HG03457 (cell line): ENCODE measurements at regions not wholly inside any gene's neighbourhood (a gene's known extent, or its start where the extent isn't known, plus 50 kb on each side); places are given as distances from the start of the nearest gene placed in this dataset.

ENCODE experiments used
- ATAC-seq: cut with Tn5 transposase; IDR thresholded peaks from one replicate; pipeline ENCODE4 v1.9.1; 2021; ENCODE audit warnings: moderate number of reproducible peaks; ENCODE audit not compliant: unreplicated experiment

DNA sequence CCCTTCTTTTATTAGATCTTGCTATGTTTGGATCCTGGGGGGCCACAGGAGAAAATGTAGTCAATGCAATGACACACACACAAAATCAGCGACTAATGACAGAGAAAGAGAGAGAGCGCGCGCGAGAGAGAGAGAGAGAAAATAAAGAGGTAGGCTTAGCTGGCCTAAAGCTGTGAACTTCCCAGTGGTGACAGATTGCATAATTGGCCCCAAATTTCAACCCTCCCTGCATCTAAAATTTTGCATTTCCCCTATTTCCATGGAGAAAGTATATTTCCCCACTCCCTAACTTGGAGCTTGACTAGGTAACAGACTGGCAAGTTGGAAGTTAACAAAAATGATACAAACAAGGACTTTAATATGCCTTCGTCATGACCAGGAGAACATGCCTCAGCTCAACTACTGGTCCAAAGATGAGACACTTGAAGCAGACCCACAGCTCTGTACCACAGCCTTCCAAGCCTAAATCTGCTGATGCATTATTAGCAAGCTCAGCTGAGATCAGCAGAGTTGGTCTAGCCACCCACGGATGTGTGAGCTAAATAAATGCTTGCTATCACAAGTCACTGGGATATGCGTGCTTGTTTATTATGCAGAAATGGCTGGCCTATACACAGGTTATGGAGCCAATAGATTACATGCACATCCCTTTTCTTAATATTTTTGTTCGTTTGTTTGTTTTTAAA is 118.1 kb upstream of the PRDM1 start:
- no peak for ATAC-seq

GRCh38 chr6:105966481-105966880 is 119.7 kb upstream of the PRDM1 start:
- ATAC-seq: no peak

- ATAC-seq: no peak
Observed at GRCh38 chr6:105964979-105965760, 121.0 kb upstream of the PRDM1 start.

DNA sequence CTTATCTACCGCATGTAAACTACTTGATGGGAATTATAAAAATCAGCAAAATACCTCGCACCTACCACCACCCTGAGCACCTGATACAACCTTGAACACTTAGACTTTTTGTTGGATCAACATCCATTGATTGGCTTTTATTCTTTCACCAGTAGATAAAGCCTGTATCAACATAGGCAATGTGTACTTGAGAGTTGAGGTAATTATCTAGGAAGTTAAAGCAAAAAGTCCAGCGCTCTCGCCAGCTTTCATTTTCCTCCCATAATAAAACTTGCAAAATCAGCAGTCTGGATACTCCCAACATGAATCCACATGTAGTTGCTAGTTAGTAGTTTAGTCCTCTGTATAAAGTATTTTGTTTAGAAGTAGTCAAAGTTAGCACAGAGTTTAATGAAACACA is 132.0 kb upstream of the PRDM1 start:
- no peak for ATAC-seq

DNA sequence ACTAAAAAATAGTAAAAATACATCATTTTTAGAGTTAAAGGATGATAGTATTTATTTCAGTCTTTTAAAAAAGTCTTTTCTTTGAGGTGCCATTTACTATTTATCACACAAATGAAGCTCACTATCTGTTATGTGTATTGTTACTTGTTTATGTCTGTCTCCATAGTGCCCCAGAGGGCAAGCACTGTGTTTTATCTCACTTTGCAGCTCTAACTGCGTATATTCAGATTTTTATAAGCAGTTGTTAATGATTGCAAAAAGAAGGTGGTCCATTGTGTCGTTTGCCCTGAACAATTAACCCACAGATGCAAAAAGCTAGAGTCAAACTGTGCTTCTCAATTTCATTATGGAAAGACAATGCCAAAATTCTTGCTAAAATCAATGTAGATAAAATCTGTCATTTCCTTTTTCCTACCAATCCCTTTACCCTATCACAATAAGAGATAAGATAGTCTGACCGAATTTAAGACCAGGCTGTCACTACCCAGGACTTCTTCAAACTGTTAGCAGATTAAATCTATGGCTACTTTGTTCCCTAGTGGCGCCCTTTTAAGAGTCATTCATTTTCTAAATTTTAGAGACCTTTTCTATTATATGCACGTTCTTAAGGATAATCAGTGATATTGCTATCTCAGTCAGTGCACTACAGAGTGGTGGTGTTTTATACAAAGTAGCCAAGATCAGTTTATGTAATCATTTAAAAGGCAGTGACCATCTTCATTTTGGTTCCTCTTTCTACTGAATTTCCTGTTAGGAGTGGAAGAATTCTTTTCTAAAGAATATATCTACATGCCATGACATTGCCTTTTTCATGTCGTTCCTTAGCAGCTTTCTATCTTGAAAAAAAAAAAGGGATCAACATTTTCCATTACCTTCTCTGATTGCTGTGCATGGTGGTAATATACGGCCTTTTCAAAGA is 133.1 kb upstream of the PRDM1 start:
- ATAC-seq: no peak

DNA sequence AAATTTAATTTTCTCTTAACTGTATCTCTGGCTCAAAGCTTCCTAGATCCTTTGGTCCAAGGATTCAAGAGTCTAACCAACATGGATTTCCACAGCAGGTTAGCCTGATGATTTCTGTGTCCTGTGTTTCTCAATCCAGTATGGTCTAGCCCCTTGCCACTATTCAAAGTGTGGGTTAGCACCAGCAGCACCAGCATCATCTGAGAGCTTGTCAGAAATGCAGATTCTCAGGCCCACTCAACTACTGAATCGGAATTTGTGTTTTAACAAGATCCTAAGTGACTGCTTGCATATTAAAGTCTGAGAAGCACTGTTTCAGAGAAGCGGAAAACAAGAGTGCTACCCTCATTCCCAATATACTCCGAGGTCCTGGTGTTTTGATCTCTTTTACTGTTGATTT is 133.8 kb upstream of the PRDM1 start:
- ATAC-seq: no peak

DNA sequence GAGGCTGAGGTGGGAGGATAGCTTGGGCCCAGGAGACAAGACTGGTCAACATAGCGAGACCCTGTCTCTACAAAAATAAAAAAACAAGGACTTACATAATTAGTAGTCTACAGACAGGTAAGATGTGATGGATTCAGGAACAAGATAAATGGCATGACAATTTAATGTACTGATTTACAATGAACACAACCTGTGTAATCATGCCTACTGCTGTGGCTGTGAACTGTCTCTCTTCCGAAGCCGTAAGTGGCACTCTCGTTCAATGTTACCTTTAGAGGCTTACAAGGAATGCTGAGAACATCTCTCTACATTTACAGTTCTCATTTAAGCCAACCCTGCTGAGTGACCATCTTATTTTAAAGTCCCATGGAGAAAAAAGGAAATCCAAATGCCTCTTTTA is 134.8 kb upstream of the PRDM1 start:
- no peak for ATAC-seq

- no peak for ATAC-seq
Observed at GRCh38 chr6:105949869-105950268, 136.3 kb upstream of the PRDM1 start.

- ATAC-seq: no peak
Observed at GRCh38 chr6:105943514-105943913, 142.6 kb upstream of the PRDM1 start.

GRCh38 chr6:105941621-105942412 is 144.3 kb upstream of the PRDM1 start:
- ATAC-seq: no peak

GRCh38 chr6:105940990-105941389 is 145.1 kb upstream of the PRDM1 start:
- ATAC-seq: no peak

DNA sequence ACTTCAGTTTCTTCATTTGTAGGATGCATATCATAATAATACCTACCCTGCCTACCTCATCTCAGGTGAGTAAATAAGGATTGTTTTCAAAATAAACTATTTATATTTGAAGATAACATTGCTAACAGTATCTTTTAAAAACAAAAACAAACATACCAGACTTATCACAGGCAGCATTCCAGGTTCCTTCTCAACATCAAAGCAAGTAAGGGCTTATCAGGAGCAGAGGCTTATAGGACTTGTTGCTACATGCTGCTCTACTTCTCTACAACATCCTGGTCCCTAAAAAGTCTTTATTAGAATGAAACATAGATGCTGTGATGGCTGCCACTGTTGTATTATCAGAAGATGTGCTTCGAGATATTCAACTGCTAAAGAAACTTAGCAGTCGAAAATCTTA is 149.2 kb upstream of the PRDM1 start:
- ATAC-seq: no peak

GRCh38 chr6:105935416-105935815 is 150.7 kb upstream of the PRDM1 start:
- ATAC-seq: no peak

- no peak for ATAC-seq
Observed at GRCh38 chr6:105934708-105935107, 151.4 kb upstream of the PRDM1 start.

GRCh38 chr6:105932440-105932839 is 153.7 kb upstream of the PRDM1 start:
- no peak for ATAC-seq

DNA sequence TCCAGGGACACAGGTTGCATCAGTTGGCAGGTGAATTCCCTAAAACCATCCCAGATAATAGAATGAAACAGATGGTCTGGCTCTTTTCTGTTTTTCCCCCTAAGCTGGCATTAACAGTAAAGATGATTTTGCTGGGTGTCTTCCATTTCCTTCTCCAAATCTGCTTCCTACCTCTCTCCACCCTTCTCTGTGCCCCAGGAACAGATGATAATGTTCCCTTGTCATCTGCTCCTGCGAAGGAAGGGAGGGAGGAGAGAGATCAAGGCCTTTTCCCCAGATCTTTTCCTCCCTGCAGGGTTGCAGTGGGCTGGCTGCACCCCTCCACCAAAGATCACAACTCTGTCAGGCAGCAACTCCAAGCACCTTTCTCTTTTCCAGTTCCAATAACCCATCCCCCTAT is 156.5 kb upstream of the PRDM1 start:
- ATAC-seq: no peak

- ATAC-seq: no peak
Observed at GRCh38 chr6:105926318-105926717, 159.8 kb upstream of the PRDM1 start.

- no peak for ATAC-seq
Observed at GRCh38 chr6:105925706-105926105, 160.4 kb upstream of the PRDM1 start.

GRCh38 chr6:105921781-105922180 is 164.4 kb upstream of the PRDM1 start:
- ATAC-seq: no peak

DNA sequence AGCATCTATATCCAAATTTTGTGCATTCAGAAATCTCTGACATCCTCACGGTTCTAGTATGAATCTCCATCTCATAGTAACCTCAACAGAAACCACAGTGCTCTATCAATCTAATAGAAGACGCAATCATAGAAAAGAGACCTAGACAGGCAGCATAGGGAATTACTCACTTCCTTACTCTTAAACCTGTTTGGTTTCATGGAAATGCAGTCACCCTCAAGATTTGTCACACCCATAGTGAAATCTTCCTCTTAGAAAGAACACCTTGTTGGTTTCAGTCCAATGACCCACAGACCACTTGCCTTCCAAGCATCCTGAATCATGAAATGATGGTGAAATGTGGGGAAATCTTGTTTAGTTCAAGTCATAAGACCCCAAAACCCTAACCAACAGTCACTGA is 166.1 kb upstream of the PRDM1 start:
- ATAC-seq: no peak
